VCaP (cell line): ENCODE measurements at regions not wholly inside any gene's neighbourhood (a gene's known extent, or its start where the extent isn't known, plus 50 kb on each side); places are given as distances from the start of the nearest gene placed in this dataset.

Experiments
- H3K27ac ChIP-seq: fragments of 450-650 bp; 2 replicates; pipeline ENCODE4 v1.5.1; 2017
- CTCF ChIP-seq: fragments of 450-650 bp; conservative IDR thresholded peaks from 2 replicates; pipeline ENCODE4 v1.5.1; 2017; ENCODE audit warnings: mild to moderate bottlenecking, moderate library complexity

- no peak overlapping the region for H3K27ac ChIP-seq
- peak; percentile 20; the same call in 1 of the 2 replicates for TF ChIP-seq CTCF
Measured at GRCh38 chr2:61633250-61633649, 95.1 kb upstream of the XPO1 start.

- TF ChIP-seq CTCF = no peak
- H3K27ac ChIP-seq = no peak overlapping the region
Measured at GRCh38 chr2:61632276-61633169, 94.4 kb upstream of the XPO1 start.

- TF ChIP-seq CTCF = no peak
- peak overlapping the region; percentile 44 for H3K27ac ChIP-seq
Measured at GRCh38 chr2:61631321-61631720, 93.2 kb upstream of the XPO1 start.

- no peak overlapping the region for H3K27ac ChIP-seq
Measured at GRCh38 chr2:61626827-61627226, 88.7 kb upstream of the XPO1 start.

GRCh38 chr2:61623747-61624146 is 85.6 kb upstream of the XPO1 start:
- no peak for TF ChIP-seq CTCF
- no peak overlapping the region for H3K27ac ChIP-seq

More at GRCh38 chr2:61626827-61627226, 88.7 kb upstream of the XPO1 start:
- no peak for TF ChIP-seq CTCF

- no peak overlapping the region for H3K27ac ChIP-seq
- TF ChIP-seq CTCF = no peak
Measured at GRCh38 chr2:61620244-61621159, 82.3 kb upstream of the XPO1 start.

GRCh38 chr2:61619561-61619960 is 81.4 kb upstream of the XPO1 start:
- TF ChIP-seq CTCF = no peak
- no peak overlapping the region for H3K27ac ChIP-seq
